Right renal pelvis (tissue), 4 donors: ENCODE measurements at regions not wholly inside any gene's neighbourhood (a gene's known extent, or its start where the extent isn't known, plus 50 kb on each side); places are given as distances from the start of the nearest gene placed in this dataset.

Source experiments
- DNase-seq, 4 donors: peaks; one replicate each; pipeline ENCODE4 v3.0.0-alpha.2; 2013; ENCODE audit warnings: low read depth in 4 of 4, low spot score in 3 of 4, missing footprints in 1 of 4

DNA sequence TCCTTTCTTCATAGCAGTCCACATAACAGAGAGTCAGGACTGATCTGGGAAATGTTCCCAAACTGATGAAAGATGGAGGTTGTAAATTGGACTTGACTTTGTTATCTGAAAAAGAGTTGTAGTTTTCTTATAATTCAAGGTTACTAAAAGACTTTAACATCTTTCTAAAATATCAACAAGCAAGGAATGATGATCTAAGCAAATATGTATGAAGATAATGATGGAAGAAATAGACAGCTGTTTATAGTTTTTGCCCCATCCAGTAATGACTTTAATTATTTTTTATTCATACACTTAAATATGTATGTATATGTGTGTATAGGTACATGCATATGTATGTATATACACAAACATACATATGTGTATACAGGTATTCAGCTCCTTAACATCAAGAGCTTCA lies 411.1 kb upstream of the SPOCK3 start:
- no peak for DNase-seq

DNA sequence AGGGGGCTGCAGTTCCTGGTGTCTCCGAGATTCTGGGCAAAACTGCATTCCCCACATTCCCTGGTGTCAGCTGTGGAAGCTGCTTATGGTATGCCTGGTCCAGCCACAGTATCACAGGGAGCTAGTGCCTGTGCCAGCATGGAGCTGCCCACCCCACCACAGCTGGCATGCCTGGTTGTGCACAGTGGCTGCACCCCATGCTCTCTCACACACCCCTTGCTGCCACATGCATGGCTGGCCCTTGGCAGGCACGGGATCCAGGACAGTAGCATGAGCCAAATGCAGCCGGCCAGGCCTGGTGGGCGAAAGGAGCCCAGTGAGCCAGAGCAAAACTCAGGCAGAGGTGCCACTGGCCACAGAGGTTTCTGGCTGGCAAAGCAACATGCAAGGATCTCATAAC lies 418.0 kb upstream of the SPOCK3 start:
- DNase-seq, result no peak

DNA sequence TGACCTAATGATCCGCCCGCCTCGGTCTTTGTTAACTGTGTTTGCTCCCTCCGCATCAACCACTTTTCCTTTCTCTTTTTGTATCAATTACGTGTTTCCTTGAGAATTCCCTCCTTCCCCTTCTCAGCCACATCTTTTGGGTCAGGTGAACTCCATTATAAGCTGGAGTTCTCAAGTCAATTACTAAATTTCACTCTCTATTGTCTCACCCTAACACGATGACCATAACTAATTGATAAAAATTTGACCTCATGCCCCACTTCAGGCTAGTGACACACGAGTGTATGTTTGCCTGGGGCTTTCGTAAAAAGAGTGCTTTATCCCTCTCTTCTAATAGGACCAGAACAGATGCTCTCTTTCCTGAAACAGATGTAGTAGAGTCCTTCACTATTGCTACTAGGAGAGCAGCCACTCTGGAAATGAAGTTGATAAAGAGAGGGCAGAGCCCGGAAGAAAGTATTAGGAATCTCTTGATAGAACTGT lies 403.6 kb upstream of the ANXA10 start:
- no peak for DNase-seq

DNA sequence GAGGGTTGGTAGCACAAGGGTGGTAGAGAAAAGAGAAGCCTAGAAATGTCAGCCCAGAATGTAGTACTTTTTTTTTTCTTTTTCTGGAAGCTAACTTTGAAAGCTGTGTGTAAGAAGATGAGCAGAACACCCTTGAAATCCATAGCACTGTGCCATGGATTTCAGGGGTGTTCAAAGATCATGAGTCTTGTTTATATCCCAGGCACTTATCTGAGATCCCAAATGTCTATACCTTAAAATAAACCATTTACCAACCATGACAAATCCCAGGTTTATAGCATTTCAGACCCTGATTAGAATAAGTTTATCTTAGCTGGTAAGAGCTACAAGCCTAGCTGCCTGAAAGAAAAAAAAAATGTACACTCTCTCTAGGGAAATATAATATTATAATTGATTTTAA lies 389.9 kb upstream of the ANXA10 start:
- no peak for DNase-seq

DNA sequence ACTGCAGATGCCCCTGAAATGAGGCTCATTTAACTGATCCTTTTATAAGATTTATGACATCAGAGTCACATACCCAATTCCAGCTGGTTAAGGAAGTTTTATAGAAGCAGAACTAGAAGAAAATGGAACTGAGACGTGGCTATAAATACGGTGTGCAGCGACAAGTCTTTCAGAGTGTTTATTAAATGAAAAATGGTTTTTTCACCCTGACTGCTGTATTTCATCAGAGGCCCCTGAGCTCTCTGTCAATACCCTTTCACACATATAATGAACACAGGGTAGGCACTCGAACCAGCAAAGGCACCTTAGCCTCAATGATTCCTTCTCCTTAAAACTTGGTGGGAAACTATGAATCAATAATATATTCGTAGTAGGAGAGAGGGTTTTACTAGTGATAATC lies 380.8 kb upstream of the ANXA10 start:
- no peak for DNase-seq

DNA sequence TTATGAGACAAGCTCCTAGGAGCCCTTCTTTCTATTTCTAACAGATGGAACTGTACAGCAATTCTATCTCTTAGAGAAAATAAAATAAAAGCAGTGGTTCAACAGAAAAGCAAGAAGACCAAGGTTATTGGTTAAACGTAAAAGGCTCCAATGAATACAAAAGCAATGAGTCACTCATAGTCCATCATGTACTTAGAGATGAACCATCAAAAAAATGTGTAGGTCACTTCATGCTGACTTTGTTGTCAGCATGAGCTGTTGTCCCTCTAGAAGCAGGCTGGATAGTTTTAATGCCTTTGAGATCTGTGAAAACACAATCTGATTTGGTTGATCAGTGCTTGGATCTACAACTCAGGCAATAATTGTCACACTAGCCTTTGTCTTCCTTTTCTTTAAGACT lies 378.6 kb upstream of the ANXA10 start:
- DNase-seq, result no peak

DNA sequence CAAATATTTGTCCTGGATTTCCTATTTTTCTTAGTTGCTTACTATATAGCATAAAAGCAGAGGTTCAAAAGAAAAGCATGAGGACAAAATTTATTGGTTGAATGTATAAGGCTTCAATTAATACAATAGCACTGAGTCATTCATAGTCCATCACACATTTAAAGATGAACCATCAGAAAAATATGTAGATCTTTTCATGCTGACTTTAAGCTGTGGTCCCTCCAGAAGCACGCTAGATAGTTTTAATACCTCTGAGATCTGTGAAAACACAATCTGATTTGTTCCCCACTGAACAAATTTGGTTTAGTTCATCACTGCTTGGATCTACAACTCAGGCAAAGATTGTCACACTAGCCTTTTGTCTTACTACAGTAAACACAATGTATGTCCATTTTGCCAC lies 377.2 kb upstream of the ANXA10 start:
- no peak for DNase-seq

DNA sequence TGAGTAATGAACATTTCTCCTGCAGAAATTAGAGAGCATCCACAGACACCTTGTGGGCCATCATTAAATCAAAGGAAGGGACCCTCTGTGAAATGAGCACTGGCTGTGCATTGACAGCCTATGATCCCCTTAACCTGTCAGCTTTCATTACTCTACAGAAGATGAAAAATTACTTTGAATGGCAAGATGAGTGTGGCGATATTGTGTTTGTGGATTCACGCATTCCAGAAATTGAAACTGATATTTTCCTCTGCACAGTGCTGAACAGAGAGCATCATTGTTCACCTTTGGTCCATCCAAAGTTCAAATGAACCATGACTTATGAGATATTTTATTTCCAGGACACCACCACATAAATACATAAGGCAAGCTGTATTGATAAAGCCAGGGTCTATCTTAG lies 374.8 kb upstream of the ANXA10 start:
- no peak for DNase-seq

DNA sequence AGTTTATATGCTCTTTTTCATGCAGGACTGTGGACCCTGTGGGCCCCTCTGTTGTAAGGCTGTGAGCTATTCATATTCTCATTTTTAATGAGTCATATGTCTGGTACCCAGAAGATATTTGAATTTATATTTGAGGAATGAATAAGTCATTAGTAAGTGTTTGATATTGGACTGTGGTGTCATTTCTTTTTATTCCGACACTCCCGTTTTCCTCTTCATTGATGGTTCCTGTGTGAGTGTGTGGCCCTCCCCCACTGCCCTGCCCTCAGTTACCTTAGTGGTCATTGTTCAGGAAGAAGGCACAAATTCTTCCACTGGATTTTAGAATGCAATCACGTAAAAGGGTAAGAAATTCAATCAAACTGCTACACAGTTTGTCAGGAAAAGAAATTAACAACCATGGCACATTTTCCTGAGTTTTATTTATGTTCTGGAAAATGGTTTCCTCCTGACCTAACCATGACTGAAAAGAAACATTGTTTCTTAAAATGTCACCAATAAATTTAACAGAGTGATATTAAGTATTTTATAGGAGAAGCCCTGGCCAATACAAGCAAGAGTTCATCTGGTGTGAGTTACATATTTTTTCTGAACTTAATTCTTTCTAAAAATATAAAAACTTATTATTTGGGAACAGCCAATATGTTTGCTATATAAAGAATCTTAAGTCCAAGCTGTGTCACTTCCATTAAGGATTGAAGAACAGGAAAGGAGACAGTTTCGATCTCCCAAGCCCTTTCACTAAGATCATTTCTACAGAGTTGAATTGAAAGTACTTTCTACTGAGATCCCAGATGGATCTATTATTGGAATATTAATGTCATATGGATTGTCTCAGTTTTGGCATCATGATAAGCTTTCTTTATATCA lies 370.5 kb upstream of the ANXA10 start:
- DNase-seq, result no peak

DNA sequence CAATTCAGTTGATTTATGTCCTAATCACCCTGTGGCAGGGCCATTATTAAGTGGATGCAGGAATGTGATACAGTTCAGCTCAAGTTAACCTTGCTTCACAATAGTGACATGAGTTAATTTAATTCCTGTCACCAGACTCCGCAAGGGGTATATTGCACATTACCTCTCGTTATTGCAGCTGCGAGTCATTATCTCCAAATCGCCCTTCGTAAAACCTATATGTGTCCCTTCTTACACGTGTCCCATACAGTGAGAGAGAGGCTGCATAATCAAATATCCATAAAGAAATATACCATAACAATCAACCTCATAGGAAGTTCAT lies 369.9 kb upstream of the ANXA10 start:
- no peak for DNase-seq

DNA sequence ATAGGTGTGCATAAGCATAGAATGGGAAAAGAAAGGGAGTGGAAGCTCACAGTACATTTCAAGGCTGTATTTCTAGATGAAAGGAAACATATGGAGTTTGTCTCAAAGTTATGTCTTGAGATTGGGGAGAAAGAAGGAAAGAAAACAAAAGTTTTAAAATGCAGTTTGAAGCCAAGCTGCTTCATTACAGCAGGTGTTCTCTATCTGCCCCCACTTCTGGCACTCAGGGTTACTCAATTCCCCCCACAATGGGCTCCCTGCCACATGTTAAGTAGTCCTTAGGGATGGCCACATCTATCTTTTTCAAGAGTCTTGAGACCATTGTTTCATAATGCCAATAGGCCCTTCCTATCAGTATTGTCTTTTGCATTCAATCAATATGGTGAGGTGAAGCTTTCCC lies 367.4 kb upstream of the ANXA10 start:
- no peak for DNase-seq

DNA sequence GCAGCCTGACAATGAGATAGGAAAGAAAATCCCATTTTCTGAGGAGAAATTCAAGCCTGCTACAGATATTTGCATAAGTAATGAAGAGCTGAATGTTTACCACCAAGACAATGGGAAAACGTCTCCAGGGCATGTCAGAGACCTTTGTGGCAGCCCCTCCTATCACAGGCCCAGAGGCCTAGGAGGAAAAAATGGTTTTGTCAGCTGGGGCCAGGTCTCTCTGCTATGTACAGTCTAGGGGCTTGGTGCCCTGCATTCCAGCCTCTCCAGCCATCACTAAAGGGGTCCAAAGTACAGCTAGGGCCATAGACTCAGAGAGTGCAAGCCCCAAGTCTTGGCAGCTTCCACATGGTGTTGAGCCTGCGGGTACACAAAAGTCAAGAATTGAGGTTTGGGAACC lies 361.6 kb upstream of the ANXA10 start:
- DNase-seq, result no peak

DNA sequence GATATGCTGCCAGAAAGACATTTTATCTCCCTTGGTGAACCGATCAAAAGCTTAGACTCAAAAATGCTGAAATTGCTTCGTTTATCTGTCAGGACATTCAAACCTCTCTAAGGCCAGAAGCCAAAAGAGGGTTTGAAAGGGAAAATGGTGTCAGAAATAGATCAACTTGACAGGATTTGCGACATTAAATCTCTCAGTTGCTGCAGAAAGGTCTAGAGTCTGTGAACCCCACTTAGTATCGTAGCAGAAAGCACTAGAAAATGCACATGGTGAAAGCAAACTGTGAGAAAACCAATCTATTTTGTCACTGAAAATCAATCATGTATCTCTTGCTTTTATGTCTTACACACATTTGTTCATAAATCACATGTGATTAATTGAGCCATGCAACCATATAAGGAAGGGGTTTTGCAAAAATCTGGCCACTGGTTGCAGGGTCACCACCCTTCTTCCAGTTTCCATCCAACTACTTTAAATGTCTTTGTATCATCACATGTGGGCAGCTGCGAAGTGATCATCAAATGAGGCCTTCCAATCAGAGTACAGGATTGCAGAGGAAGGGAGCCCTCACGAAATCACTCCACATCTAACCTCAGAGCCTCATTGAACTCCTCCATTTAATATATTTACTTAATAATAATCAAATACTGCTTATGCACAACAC lies 347.2 kb upstream of the ANXA10 start:
- no peak for DNase-seq

DNA sequence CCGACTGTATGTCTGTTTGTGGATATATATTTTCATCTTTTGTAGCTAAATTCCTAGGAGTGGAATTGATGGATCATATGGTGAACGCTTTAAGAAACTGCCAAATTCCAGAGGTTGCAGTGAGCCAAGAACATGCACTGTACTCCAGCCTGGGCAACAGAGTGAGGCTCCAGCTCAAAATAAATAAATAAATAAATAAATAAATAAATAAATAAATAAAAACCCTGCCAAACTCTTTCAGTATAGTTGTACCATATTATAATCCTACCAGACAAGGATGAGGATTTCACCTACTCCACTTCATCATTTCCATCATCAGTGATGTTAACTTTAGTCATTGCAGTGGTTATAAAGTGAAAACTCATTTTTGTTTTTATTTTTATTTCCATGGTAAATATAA lies 325.1 kb upstream of the ANXA10 start:
- DNase-seq, result no peak

DNA sequence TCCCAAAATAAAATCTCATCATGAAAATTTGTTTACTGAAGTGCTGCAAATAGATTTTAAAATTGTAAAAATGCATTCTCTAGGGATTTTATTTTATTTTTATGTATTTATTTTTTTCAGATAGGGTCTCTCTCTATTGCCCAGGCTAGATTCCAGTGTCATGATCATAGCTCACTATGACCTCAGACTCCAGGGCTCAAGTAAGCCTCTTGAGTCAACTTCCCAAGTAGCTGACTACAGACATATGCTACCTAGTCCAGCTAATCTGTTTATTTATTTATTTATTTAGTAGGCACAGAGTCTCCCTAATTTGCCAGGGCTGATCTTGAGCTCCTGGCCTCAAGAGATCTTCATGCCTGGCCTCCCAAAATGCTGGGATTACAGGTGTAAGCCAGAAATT lies 317.7 kb upstream of the ANXA10 start:
- DNase-seq, result no peak

DNA sequence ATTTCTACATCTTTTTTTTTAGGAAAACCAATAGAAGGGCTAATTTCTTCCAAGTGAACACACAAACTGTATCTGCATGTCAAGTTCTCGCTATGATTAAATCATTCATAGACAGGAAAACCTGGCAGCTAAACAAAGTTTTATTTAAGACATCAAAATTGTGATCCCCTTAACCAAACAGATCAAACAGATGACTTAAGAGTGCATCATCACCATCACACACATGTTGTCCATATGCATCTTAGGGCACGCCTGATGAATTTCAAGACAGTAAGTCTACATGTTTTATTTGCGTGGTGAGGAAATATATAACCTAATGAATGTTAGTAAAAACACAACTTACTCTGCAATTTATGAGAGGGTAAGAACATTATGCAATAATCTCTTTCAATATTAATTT lies 317.0 kb upstream of the ANXA10 start:
- no peak for DNase-seq

DNA sequence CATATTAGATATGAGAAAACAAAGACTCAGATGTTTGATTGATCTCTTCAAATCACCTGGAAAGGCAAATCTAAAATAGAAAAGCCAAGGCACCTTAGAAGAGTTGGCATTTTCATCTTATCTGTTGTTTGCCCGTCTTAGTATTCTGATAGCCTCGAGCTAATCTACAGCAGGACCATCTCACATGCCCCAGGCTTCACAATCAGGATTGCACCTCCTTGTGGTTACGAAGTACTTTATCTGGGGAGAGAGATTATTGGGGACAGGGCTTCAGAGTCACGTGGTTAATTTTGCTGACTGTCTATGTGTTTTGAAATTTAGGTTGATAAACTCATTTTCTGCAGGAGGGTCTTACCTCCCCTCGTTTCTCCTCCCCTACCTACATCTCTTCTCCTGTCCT lies 313.1 kb upstream of the ANXA10 start:
- DNase-seq, result no peak

DNA sequence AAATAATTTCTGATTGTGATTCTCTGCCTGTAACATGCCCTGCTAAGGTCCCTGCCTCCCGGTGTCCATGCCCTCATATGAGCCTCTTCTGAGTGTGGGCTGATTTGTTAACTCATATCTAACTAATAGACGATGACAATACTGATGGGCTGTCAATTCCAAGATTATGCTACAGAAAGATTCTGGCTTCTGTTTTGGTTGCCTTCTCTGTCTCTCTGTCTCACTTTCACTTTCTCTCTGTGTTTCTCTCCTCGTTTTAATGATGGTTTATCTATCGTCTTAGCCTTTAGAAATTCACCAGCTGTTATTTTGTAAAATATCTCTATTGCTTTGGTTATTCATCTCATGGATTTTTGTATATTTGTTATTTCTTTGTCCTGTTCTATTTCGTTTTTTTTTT lies 312.5 kb upstream of the ANXA10 start:
- DNase-seq, result no peak

DNA sequence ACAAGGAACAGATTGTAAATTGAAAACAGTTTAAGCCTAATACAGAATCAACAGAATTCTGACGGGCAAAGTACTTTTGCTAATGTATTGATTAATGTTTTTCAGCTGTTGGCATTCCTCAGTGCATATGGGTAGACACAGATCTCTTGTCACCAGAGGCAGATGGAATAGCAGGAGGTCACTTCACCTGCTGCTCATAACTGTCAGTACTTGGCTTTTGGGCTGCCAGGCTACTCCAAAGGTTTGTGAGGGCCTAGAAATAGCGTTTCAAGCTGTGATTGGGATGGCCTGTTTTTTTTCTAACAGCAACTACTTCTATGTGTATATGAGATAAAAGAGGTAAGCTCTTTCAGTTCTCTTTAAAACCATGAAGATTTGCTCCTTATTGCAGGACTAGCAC lies 307.5 kb upstream of the ANXA10 start:
- no peak for DNase-seq

DNA sequence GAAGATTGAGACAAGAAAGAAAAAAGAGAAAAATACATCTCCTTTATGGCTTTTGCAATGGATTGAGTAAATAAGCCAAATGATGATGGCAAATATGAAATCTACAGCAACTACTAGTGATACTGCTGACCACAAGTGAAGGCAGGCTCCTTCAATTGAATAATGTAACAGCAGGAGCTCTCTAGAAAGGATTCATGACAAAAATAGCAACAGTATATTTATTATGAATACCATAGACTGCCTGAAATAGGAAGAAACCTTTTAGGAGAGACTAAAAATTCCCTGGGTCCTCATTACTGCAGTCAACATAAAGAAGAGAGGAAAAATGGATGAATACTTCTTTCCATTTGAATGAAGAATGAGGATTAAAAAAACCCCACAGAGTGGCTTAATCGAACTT lies 306.8 kb upstream of the ANXA10 start:
- DNase-seq, result no peak

DNA sequence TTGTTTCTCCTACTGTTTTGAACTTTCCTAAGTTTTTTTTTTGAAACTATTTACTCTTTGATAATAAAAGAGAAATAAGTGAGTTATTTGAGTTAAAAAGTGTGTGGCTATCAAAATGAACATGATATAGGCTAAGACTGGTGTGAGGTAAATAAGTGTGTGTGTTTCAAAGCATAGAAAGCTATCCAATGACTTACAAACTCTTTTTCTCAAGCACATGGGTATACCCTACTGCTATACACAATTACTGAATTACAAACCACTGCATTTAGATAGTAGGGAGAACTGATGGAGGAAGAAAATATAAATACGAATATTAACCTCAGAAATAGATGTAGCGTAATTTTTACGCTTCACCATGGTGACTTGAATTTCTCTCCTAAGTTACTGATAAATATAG lies 305.8 kb upstream of the ANXA10 start:
- no peak for DNase-seq

DNA sequence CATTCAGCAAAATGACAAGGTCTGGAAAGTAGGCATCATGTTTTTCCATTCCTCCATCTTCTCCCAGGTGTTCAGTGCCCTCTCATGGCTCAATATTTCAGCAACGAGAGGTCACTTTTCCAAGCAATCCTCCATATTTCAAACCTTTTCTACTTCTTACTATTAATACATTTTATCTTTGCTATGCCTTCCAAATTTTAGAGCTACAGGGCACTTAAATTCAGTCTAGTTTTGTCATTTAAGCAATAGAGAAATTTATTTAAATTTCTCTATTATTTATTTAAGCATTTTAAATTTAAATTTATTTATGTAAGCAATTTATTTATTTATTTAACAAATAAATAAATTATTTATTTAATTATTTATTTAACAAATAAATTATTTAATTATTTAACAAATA lies 305.1 kb upstream of the ANXA10 start:
- DNase-seq, result no peak
